Suprapubic skin (tissue), 4 donors: ENCODE measurements at regions not wholly inside any gene's neighbourhood (a gene's known extent, or its start where the extent isn't known, plus 50 kb on each side); places are given as distances from the start of the nearest gene placed in this dataset.

ENCODE experiments used
- POLR2A ChIP-seq, 2 donors: fragments of 450-650 bp; IDR thresholded peaks; one replicate each; pipeline ENCODE4 v1.6.1; 2017; ENCODE audit warnings: antibody characterized with exemption in 2 of 2, mild to moderate bottlenecking in 2 of 2, moderate library complexity in 2 of 2
- POLR2AphosphoS5 ChIP-seq, 3 donors: sonication (generic); formaldehyde crosslinking; IDR thresholded peaks; one replicate each; pipeline ENCODE4 v1.6.1; 2017; ENCODE audit warnings: antibody characterized with exemption in 3 of 3
- TF ChIP-seq, protein P1 (sequence below), 2 donors: fragments of 200-600 bp in 1 of 2; fragments of 450-650 bp in 1 of 2; sonication (generic) in 1 of 2; IDR thresholded peaks; one replicate each; pipeline ENCODE4 v1.5.1; 2016 to 2019; ENCODE audit warnings: antibody characterized with exemption in 2 of 2, mild to moderate bottlenecking in 1 of 2, moderate library complexity in 1 of 2

DNA sequence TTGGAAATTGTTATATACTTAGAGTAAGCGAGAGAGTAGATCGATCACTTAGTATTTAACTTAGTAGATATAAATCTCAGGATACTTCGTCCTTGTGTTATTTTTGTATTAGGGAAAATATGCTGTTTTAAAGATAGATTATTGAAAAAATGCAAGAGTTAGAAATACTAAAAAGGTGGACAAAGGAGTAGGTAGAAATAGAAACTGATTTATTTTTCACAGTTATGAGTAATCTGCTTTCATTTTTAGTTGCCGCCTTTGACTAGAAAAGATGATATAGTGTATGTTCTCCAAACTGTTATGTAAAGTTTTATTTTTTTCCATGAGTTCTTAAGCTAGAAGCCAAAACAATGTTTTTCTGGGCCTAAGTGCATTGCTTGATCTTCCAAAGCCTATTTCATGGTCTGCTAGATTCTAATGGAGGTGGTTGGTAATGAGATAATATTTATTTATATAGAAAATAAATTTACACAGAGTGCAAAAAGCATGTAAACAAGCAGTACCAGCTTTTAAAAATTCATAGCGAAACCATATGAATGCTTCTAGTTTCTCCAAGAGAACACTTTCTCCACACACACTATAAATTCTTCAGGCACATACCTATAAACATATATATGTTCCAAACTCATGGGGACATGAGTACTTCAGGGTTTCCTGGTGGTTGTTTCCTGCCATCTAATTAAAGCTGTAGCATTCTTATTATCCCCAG is 61.1 kb downstream of the DIPK2A start:
- TF ChIP-seq POLR2AphosphoS5 (IDR thresholded peaks at IDR 0.05) (no peak), POLR2A (IDR thresholded peaks at IDR 0.05) (no peak)
- TF ChIP-seq, protein P1, sequence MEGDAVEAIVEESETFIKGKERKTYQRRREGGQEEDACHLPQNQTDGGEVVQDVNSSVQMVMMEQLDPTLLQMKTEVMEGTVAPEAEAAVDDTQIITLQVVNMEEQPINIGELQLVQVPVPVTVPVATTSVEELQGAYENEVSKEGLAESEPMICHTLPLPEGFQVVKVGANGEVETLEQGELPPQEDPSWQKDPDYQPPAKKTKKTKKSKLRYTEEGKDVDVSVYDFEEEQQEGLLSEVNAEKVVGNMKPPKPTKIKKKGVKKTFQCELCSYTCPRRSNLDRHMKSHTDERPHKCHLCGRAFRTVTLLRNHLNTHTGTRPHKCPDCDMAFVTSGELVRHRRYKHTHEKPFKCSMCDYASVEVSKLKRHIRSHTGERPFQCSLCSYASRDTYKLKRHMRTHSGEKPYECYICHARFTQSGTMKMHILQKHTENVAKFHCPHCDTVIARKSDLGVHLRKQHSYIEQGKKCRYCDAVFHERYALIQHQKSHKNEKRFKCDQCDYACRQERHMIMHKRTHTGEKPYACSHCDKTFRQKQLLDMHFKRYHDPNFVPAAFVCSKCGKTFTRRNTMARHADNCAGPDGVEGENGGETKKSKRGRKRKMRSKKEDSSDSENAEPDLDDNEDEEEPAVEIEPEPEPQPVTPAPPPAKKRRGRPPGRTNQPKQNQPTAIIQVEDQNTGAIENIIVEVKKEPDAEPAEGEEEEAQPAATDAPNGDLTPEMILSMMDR (IDR thresholded peaks at IDR 0.05): no peak
